Activated naive CD8-positive, alpha-beta T cell treated with anti-CD3 and anti-CD28 coated beads, Interleukin-2, amount 50 U/mL, for 24 hours (primary cell): ENCODE measurements at regions not wholly inside any gene's neighbourhood (a gene's known extent, or its start where the extent isn't known, plus 50 kb on each side); places are given as distances from the start of the nearest gene placed in this dataset.

Experiments used
- ATAC-seq: fragments of 150-1000 bp; cut with Tn5 transposase; one replicate; pipeline ENCODE4 v1.10.0; 2021
- DNase-seq: peaks from one replicate; pipeline ENCODE4 v3.0.0; 2021
- H3K27ac Mint-ChIP-seq: one replicate; pipeline ENCODE4 v1.8.0; 2021; ENCODE audit warnings: mild to moderate bottlenecking, mixed read lengths
- H3K27me3 Mint-ChIP-seq: one replicate; pipeline ENCODE4 v1.8.0; 2021; ENCODE audit warnings: mixed read lengths
- H3K36me3 Mint-ChIP-seq: one replicate; pipeline ENCODE4 v1.8.0; 2021; ENCODE audit warnings: low read depth, mixed read lengths
- H3K4me1 Mint-ChIP-seq: one replicate; pipeline ENCODE4 v1.8.0; 2021; ENCODE audit warnings: mixed read lengths
- H3K4me3 Mint-ChIP-seq: one replicate; pipeline ENCODE4 v1.8.0; 2021; ENCODE audit warnings: mild to moderate bottlenecking, moderate library complexity, mixed read lengths
- H3K9me3 Mint-ChIP-seq: one replicate; pipeline ENCODE4 v1.8.0; 2021; ENCODE audit warnings: mixed read lengths

GRCh38 chr14:51189600-51190376 lies 50.3 kb upstream of the TMX1 start:
- ATAC-seq (no peak), DNase-seq (no peak)
- no peak overlapping the region for H3K27ac Mint-ChIP-seq

More at GRCh38 chr14:51189600-51190376, 50.3 kb upstream of the TMX1 start:
- Mint-ChIP-seq H3K4me3 (no peak overlapping the region), H3K36me3 (no peaks in the 10 kb centered on the region), H3K9me3 (no peaks in the 10 kb centered on the region), H3K27me3 (no peaks in the 10 kb centered on the region), H3K4me1 (peaks cover 5% of the 10 kb centered on the region)
